ENCODE measurements at regions not wholly inside any gene's neighbourhood (a gene's known extent, or its start where the extent isn't known, plus 50 kb on each side); places are given as distances from the start of the nearest gene placed in this dataset.

DNA sequence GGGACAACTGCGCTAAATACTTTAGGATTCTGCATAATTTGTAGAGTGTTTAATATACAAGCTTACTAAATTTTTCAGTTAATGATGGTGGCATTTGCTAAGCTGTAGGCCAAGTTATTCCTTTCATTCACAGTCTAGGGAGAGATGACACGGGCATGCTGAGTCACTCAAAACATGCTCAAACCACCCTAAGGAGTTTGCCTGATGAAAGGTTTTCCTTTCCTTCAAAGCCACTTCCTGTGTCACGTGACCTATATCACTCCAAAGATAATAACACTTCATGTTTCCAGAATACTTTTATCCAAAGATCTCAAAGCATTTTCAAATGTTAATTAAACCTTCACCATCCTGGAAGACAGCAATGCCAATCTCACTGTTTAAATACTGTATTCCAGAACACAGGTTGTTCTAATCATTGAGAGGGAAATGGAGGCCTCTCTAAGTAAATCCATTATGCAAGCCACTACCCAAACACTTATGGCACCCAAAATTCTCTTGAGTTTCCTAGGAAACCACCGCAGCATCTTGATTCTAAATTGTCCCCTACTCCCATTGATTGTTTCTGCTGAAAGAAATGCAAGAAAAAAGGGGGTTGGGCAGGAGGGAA is 207.0 kb upstream of the CDKN3 start:
- Mint-ChIP-seq H3K4me1 (peaks cover 0 to 5% (median 2%) of the 10 kb centered on the region in 4 donors), H3K9me3 (no peaks in the 10 kb centered on the region), H3K27ac (no peak overlapping the region), H3K36me3 (no peaks in the 10 kb centered on the region), H3K27me3 (peaks cover 0 to 5% (median 0%) of the 10 kb centered on the region in 5 donors), H3K4me3 (no peak overlapping the region)
- POLR2A ChIA-PET = no interaction called here
- DNase-seq (no peak), ATAC-seq (no peak)

DNA sequence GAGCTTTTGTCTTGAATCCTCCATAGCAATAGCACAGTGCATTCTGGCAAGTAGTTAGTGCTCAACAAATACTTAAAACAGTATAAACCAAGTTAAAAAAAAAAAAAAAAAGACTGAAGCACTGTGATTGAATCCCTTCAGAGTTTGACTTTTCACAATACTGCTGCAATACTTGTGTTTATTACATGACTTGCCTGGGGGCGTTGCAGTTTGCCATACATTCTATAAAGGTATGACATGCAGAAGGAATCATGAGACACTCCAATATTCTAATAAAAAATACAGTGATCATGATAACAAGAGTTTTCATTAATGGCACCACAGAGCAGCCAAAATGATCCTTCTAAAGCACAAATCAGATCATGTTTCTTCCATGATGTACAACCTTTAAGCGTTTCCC is 205.0 kb upstream of the CDKN3 start:
- H3K4me3 Mint-ChIP-seq = no peak overlapping the region
- H3K27ac Mint-ChIP-seq = no peak overlapping the region
- H3K36me3 Mint-ChIP-seq = no peaks in the 10 kb centered on the region
- POLR2A ChIA-PET = no interaction called here
- DNase-seq (no peak), ATAC-seq (no peak)
- peaks cover 0 to 5% (median 2%) of the 10 kb centered on the region in 4 donors for H3K4me1 Mint-ChIP-seq
- peaks cover 0 to 5% (median 0%) of the 10 kb centered on the region in 5 donors for H3K27me3 Mint-ChIP-seq
- H3K9me3 Mint-ChIP-seq = peaks cover 0 to 3% (median 0%) of the 10 kb centered on the region in 9 donors

DNA sequence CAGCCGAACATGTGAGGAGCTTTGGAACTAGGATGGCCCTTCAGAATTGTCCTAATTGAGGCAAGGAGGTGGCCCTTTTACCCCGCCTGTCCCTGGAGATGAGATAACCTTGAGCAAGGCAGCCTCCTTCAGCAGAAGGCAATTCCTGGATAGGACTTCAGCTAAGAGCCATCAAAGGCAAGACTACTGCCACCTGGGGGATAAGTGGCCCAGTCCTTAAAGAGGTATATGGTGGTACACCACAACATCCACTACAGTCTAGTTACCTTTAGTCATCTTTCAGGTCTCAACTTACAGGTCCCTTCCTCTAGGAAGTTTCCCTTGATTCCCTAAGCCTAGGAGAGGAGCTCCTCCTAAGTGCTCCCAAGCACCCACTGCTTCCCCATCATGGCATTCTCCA is 204.2 kb upstream of the CDKN3 start:
- no peaks in the 10 kb centered on the region for H3K36me3 Mint-ChIP-seq
- POLR2A ChIA-PET = no interaction called here
- H3K27ac Mint-ChIP-seq = no peak overlapping the region

DNA sequence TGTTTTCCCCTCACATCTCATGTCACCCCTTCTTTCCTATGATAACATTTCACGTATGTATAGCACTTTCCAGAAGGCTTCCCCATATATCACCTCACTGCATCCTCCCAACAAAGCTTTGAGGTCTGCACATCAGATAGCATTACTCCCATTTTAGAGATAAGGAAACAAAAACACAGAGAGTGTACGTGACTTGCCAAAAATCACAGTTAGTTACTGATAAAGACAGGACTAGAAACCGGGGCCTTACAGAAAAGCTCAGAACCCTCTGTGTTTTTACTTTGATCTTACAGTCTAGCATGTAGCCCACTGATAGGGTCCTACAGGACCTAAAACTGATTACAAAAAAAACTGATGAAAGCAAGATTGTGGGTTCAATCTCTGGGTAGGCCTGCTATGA is 202.9 kb upstream of the CDKN3 start:
- no peak for ATAC-seq
- Mint-ChIP-seq H3K4me3 (no peak overlapping the region), H3K27me3 (peaks cover 0 to 3% (median 1%) of the 10 kb centered on the region in 5 donors), H3K27ac (no peak overlapping the region), H3K36me3 (peaks cover 0 to 3% (median 0%) of the 10 kb centered on the region in 3 donors), H3K9me3 (peaks cover 0 to 11% (median 7%) of the 10 kb centered on the region in 9 donors), H3K4me1 (peaks cover 0 to 5% (median 2%) of the 10 kb centered on the region in 4 donors)
- no peak for DNase-seq
- POLR2A ChIA-PET = no interaction called here

More for the DNA sequence above, 204.2 kb upstream of the CDKN3 start:
- H3K27me3 Mint-ChIP-seq = peaks cover 0 to 5% (median 1%) of the 10 kb centered on the region in 5 donors
- ATAC-seq (no peak), DNase-seq (no peak)
- peaks cover 0 to 5% (median 2%) of the 10 kb centered on the region in 4 donors for H3K4me1 Mint-ChIP-seq
- H3K9me3 Mint-ChIP-seq = peaks cover 0 to 6% (median 0%) of the 10 kb centered on the region in 9 donors
- H3K4me3 Mint-ChIP-seq = no peak overlapping the region

DNA sequence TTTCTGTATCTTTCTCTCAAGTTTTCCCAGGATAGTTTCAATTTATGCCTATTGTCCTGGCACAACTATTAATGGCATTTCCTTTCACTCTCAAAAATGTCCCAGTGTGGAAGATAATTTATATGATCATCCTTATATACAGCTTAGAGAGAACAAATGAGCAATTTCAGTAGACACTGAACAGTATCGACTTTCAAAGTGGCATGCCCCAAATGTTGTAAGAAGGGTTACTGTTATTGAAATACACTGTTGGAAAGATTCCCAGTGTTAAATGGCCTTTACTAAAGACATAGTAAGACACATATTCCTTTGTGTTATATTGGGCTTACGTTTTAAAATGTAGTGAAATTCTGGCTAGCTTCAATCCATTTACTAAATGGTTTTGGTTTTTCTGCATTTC is 202.3 kb upstream of the CDKN3 start:
- DNase-seq (no peak), ATAC-seq (no peak)
- Mint-ChIP-seq H3K9me3 (peaks cover 0 to 12% (median 8%) of the 10 kb centered on the region in 9 donors), H3K27me3 (peaks cover 0 to 4% (median 1%) of the 10 kb centered on the region in 5 donors), H3K27ac (no peak overlapping the region), H3K36me3 (peaks cover 0 to 4% (median 0%) of the 10 kb centered on the region in 3 donors), H3K4me3 (no peak overlapping the region), H3K4me1 (peaks cover 0 to 5% (median 2%) of the 10 kb centered on the region in 4 donors)
- POLR2A ChIA-PET = no interaction called here

- Mint-ChIP-seq H3K27me3 (peaks cover 0 to 4% (median 1%) of the 10 kb centered on the region in 5 donors), H3K9me3 (peaks cover 0 to 25% (median 13%) of the 10 kb centered on the region in 9 donors), H3K4me3 (no peak overlapping the region), H3K36me3 (peaks cover 0 to 4% (median 0%) of the 10 kb centered on the region in 3 donors), H3K4me1 (no peaks in the 10 kb centered on the region), H3K27ac (no peak overlapping the region)
- POLR2A ChIA-PET = no interaction called here
- ATAC-seq (no peak), DNase-seq (no peak)
Measured at GRCh38 chr14:54197369-54197768, 199.4 kb upstream of the CDKN3 start.

- Mint-ChIP-seq H3K27me3 (peaks cover 3 to 11% (median 5%) of the 10 kb centered on the region in 5 donors), H3K9me3 (peaks cover 0 to 26% (median 16%) of the 10 kb centered on the region in 9 donors), H3K4me3 (no peak overlapping the region), H3K4me1 (no peaks in the 10 kb centered on the region), H3K36me3 (peaks cover 0 to 4% (median 0%) of the 10 kb centered on the region in 3 donors), H3K27ac (no peak overlapping the region)
- DNase-seq (no peak), ATAC-seq (no peak)
- POLR2A ChIA-PET = no interaction called here
Measured at GRCh38 chr14:54200726-54201125, 196.1 kb upstream of the CDKN3 start.

- POLR2A ChIA-PET = no interaction called here
- ATAC-seq (no peak), DNase-seq (no peak)
- H3K4me3 Mint-ChIP-seq = no peak overlapping the region
- no peaks in the 10 kb centered on the region for H3K4me1 Mint-ChIP-seq
- peaks cover 0 to 4% (median 0%) of the 10 kb centered on the region in 3 donors for H3K36me3 Mint-ChIP-seq
- H3K9me3 Mint-ChIP-seq = peaks cover 0 to 26% (median 12%) of the 10 kb centered on the region in 9 donors
- H3K27ac Mint-ChIP-seq = no peak overlapping the region
- peaks cover 5 to 15% (median 11%) of the 10 kb centered on the region in 5 donors for H3K27me3 Mint-ChIP-seq
Measured at GRCh38 chr14:54202288-54202687, 194.5 kb upstream of the CDKN3 start.

DNA sequence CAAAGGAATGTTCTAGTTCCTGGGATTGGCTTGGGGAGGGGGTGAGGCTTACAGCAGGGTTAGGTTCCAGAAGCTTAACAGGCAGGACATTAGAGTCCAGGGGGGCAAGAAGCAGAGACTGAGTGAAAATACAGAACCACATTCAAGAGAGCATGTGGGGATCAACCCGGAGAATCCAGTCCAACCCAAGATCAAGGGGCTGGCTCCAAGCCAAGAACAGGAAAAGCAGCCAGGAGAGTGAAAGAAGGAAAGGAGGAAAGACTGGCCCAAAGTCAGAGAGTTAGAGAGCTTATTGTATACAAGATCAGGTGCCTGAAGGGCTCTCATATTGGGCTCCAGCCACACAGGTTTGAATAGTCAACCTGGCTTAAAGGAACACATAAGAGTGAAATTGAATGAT is 190.3 kb upstream of the CDKN3 start:
- no peak overlapping the region for H3K4me3 Mint-ChIP-seq
- peaks cover 10 to 37% (median 21%) of the 10 kb centered on the region in 5 donors for H3K27me3 Mint-ChIP-seq
- H3K4me1 Mint-ChIP-seq = peaks cover 0 to 2% (median 0%) of the 10 kb centered on the region in 4 donors
- no peak overlapping the region for H3K27ac Mint-ChIP-seq
- DNase-seq (no peak), ATAC-seq (no peak)
- H3K9me3 Mint-ChIP-seq = peaks cover 0 to 10% (median 3%) of the 10 kb centered on the region in 9 donors
- POLR2A ChIA-PET = no interaction called here
- H3K36me3 Mint-ChIP-seq = no peaks in the 10 kb centered on the region

DNA sequence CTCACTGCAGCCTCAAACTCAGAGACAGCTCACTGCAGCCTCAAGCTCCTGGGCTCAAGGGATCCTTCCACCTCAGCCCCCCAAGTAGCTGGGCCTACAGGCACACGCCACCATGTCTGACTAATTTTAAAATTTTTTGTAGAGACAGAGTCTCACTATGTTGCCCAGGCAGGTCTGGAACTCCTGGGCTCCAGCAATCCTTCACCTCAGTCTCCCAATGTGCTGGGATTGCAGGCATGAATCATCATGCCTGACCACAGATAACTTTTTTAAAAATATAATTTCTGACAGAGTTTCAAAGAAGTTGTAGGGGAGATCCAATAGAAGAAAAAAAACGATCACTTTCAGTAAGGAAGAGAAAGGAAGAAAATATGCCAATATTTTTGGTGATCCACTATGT is 189.7 kb upstream of the CDKN3 start:
- peaks cover 10 to 42% (median 21%) of the 10 kb centered on the region in 5 donors for H3K27me3 Mint-ChIP-seq
- no peaks in the 10 kb centered on the region for H3K36me3 Mint-ChIP-seq
- peaks cover 0 to 2% (median 0%) of the 10 kb centered on the region in 4 donors for H3K4me1 Mint-ChIP-seq
- DNase-seq (no peak), ATAC-seq (no peak)
- POLR2A ChIA-PET = no interaction called here
- peaks cover 0 to 5% (median 2%) of the 10 kb centered on the region in 9 donors for H3K9me3 Mint-ChIP-seq
- no peak overlapping the region for H3K4me3 Mint-ChIP-seq
- H3K27ac Mint-ChIP-seq = peak overlapping the region in 1 of 10 donors; percentile 10

DNA sequence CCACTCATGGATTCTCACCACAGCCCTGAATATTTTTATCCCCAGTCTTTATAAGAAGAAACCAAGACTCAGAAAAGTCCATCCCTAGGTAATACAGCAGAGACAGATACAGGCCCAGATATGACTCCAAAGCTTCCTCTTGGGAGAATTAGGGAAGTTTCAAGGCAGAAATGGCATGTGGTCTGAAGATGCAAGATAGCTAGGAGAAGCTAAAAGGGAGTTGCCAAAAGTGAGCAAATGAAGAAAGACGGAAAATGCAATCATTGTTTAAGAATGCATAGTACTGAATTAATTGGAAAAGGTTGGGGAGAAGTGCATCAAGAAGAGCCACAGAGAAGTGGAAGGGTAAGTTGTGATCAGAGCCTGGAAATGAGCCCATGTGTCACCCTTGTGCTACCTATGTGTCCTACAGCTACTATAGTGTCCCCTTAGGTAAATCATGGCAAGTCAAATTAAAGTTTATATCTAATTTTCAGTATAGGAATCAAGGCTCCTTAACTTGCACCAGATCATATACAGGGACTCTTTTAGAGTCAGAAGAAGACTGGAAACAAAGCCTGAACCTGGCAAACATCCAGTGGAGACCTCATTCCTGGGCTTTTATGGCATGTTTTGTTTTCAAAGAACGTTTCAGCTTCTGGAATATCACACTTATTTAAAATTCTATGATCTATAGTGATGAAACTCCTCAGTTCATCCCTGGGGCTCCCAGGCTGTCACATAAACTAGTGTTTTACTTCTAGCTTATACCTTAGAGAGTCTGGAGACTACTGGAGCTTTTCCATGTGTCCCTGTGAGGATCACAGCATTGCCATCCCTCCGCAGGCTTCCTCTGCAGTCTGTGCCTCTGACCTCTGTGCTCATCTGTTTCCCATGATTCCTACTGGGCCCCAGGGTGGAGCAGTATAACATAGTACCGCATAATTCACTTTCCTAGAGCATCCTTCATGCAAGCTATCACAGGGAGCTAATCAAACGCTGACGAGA is 189.0 kb upstream of the CDKN3 start:
- DNase-seq (no peak), ATAC-seq (no peak)
- POLR2A ChIA-PET = no interaction called here
- H3K27ac Mint-ChIP-seq = no peak overlapping the region
- peaks cover 11 to 45% (median 21%) of the 10 kb centered on the region in 5 donors for H3K27me3 Mint-ChIP-seq
- no peak overlapping the region for H3K4me3 Mint-ChIP-seq
- peaks cover 0 to 2% (median 0%) of the 10 kb centered on the region in 4 donors for H3K4me1 Mint-ChIP-seq
- H3K36me3 Mint-ChIP-seq = peaks cover 0 to 4% (median 0%) of the 10 kb centered on the region in 3 donors
- H3K9me3 Mint-ChIP-seq = peaks cover 0 to 2% (median 0%) of the 10 kb centered on the region in 9 donors

DNA sequence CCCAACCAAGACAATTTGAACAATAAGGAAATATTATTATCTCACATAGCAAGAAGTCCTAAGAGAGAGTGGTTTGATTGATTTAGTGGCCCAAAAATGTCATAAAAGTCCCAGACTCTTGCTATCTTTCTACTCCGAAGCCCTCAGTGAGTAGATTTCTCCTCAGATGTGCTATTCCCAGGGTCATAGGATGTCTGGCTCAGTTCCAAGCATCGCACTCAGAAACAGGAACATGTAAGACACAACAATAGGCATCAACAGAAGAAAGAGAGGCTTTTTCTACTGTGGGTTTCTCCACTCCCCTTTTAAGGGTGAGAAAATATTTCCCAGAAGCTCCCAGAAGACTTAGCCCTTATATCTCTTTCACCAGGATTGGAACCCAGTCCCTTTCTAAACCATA is 188.1 kb upstream of the CDKN3 start:
- POLR2A ChIA-PET = no interaction called here
- DNase-seq (no peak), ATAC-seq (no peak)
- Mint-ChIP-seq H3K27ac (no peak overlapping the region), H3K36me3 (peaks cover 0 to 4% (median 0%) of the 10 kb centered on the region in 3 donors), H3K4me3 (no peak overlapping the region), H3K9me3 (peaks cover 0 to 2% (median 0%) of the 10 kb centered on the region in 9 donors), H3K27me3 (peaks cover 11 to 45% (median 26%) of the 10 kb centered on the region in 5 donors), H3K4me1 (peaks cover 0 to 2% (median 0%) of the 10 kb centered on the region in 4 donors)

Data from naive thymus-derived CD8-positive, alpha-beta T cell (primary cell).